Small intestine (tissue), 7 donors: ENCODE measurements at regions not wholly inside any gene's neighbourhood (a gene's known extent, or its start where the extent isn't known, plus 50 kb on each side); places are given as distances from the start of the nearest gene placed in this dataset.

Experiments used
- DNase-seq, 2 donors: peaks; one replicate each; pipeline versions ENCODE4 v3.0.0 to v3.0.0-alpha.2; 2013
- FAIRE-seq: peaks from 2 replicates; lab custom pipeline; 2012; peaks lifted over from hg19 to GRCh38; lab: Jason Lieb, UNC
- H3K27ac ChIP-seq, 3 donors: one replicate each; pipeline ENCODE4 v1.5.1; 2013; ENCODE audit warnings: low read length in 2 of 3, mild to moderate bottlenecking in 2 of 3, control low read depth in 1 of 3, inconsistent platforms in 1 of 3, low read depth in 1 of 3, moderate library complexity in 1 of 3
- H3K27me3 ChIP-seq, 3 donors: one replicate each; pipeline ENCODE4 v1.6.1; 2013; ENCODE audit warnings: low read length in 3 of 3, inconsistent platforms in 1 of 3; ENCODE audit not compliant: control insufficient read depth in 3 of 3, insufficient read depth in 3 of 3
- H3K36me3 ChIP-seq, 3 donors: one replicate each; pipeline ENCODE4 v1.6.1; 2013; ENCODE audit warnings: low read length in 3 of 3, inconsistent platforms in 1 of 3, low read depth in 1 of 3, mild to moderate bottlenecking in 1 of 3, moderate library complexity in 1 of 3; ENCODE audit not compliant: control insufficient read depth in 3 of 3, insufficient read depth in 2 of 3
- H3K4me1 ChIP-seq, 3 donors: one replicate each; pipeline ENCODE4 v1.6.1; 2013; ENCODE audit warnings: low read length in 2 of 3, inconsistent platforms in 1 of 3, low read depth in 1 of 3, mild to moderate bottlenecking in 1 of 3, moderate library complexity in 1 of 3; ENCODE audit not compliant: control insufficient read depth in 3 of 3, insufficient read depth in 2 of 3
- H3K4me3 ChIP-seq, 3 donors: one replicate each; pipeline ENCODE4 v1.5.1; 2013; ENCODE audit warnings: low read length in 3 of 3, control low read depth in 1 of 3, inconsistent platforms in 1 of 3, low read depth in 1 of 3, mild to moderate bottlenecking in 1 of 3, moderate library complexity in 1 of 3
- H3K9me3 ChIP-seq, 2 donors: one replicate each; pipeline ENCODE4 v1.6.1; 2013; ENCODE audit warnings: low read depth in 1 of 2, low read length in 1 of 2; ENCODE audit not compliant: control insufficient read depth in 2 of 2, insufficient read depth in 1 of 2
- WGBS, 3 donors: extraction: QIAGEN DNeasy Blood & Tissue Kit; methylation state at CpG; one replicate each; pipeline ENCODE4 v1.1.7; 2013; 5-methylcytosine and 5-hydroxymethylcytosine counted together
- donor health status: healthy with polysubstance abuse.
- donor health status: control.
- donor health status: control.
- donor health status: Bipolar disorder and iron deficiency.
- donor health status: healthy.

DNA sequence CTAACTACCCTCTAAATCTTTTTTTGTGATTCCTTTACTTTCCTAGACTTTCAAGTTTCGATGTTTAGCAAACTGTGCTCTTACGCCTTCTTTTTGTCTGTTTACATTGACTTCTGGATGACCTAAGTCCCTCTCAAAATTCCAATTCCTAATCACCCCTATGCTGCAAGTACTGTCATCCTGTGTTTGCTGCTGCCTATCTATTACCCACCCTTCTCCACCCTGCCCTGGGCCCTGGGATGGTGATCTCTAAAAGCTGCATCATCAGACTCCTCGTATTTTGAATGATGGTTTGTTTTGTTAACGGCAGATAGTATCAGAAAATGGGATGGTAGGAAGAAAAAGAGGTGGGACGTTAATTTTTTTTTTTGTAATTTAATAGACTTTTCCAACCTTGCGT lies 272.1 kb downstream of the DIO2 start:
- H3K27me3 ChIP-seq, result no peaks in the 10 kb centered on the region
- no peaks in the 10 kb centered on the region for H3K36me3 ChIP-seq
- WGBS, 3 donors, result 67 to 81% (median 72%) methylated on average over 6 of the region's 6 CpGs
- no peaks in the 10 kb centered on the region for H3K4me1 ChIP-seq
- FAIRE-seq (no peak), DNase-seq (no peak)
- H3K9me3 ChIP-seq, result no peaks in the 10 kb centered on the region
- no peak overlapping the region for H3K4me3 ChIP-seq
- no peak overlapping the region for H3K27ac ChIP-seq

- Histone ChIP-seq H3K4me3 (no peak overlapping the region), H3K4me1 (no peaks in the 10 kb centered on the region), H3K9me3 (no peaks in the 10 kb centered on the region), H3K27me3 (no peaks in the 10 kb centered on the region), H3K27ac (no peak overlapping the region), H3K36me3 (no peaks in the 10 kb centered on the region)
- WGBS, 3 donors, result 76 to 83% (median 81%) methylated on average over 3 of the region's 3 CpGs
- DNase-seq (no peak), FAIRE-seq (no peak)
Observed at GRCh38 chr14:79938185-79938584, 273.1 kb downstream of the DIO2 start.

DNA sequence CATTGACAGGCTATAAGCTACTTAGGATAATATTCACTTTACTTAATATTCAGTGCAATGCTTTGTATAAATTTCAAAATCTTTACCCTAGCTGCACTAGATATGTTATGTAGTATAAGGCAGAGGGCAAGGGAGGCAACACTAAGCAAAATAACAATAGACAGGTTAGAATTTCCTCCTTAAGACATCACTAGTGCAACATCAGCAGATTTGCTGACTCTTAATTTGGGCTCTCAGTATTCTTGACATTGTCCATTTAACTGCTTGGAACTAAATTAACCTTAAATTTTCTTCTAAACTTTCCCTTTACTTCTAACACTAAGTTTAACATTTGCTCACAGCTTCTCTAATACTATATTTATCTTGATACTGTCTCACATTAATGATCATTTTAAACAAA lies 273.9 kb downstream of the DIO2 start:
- FAIRE-seq (no peak), DNase-seq (no peak)
- no peaks in the 10 kb centered on the region for H3K36me3 ChIP-seq
- H3K4me3 ChIP-seq, result no peak overlapping the region
- H3K27ac ChIP-seq, result no peak overlapping the region
- no peaks in the 10 kb centered on the region for H3K4me1 ChIP-seq
- no peaks in the 10 kb centered on the region for H3K9me3 ChIP-seq
- H3K27me3 ChIP-seq, result no peaks in the 10 kb centered on the region

- no peak for FAIRE-seq
- 56 to 65% (median 62%) methylated on average over 2 of the region's 2 CpGs for WGBS, 3 donors
Observed at GRCh38 chr14:79924551-79924950, 286.8 kb downstream of the DIO2 start.

DNA sequence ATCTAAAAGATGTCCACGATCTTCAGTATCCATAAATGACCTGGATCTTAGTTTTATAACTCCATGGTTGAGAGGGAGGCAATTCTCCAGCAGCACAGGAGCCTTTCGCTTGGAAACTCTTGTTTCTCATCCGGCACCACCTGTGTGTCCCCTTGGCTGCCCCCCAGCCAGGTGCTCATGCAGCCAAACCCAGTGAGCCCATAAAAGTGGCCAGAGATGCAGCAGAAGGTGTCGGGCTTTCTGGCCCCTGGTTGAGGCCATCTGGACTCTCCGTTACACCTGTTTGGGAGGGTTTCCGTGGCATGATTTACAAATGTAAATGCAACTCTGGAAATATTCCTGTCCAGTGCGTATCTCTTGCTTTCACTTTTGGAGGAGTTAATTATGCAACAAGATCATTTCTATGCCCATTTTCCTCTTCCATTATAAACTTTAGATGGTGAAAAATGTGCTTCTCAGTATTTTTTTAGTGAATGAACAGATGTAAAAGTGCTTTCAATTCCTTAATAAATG lies 291.1 kb downstream of the DIO2 start:
- 60 to 69% (median 63%) methylated on average over 7 of the region's 7 CpGs for WGBS, 3 donors
- Histone ChIP-seq H3K4me3 (no peak overlapping the region), H3K9me3 (peaks cover 0 to 5% of the 10 kb centered on the region in 2 donors), H3K27ac (no peak overlapping the region), H3K4me1 (no peaks in the 10 kb centered on the region), H3K27me3 (no peaks in the 10 kb centered on the region), H3K36me3 (no peaks in the 10 kb centered on the region)
- FAIRE-seq (no peak), DNase-seq (no peak)

More at GRCh38 chr14:79924551-79924950, 286.8 kb downstream of the DIO2 start:
- Histone ChIP-seq H3K4me1 (no peaks in the 10 kb centered on the region), H3K27ac (no peak overlapping the region), H3K36me3 (no peaks in the 10 kb centered on the region), H3K27me3 (no peaks in the 10 kb centered on the region), H3K9me3 (peaks cover 0 to 5% of the 10 kb centered on the region in 2 donors), H3K4me3 (no peak overlapping the region)
- no peak for DNase-seq
